ENCODE measurements at regions not wholly inside any gene's neighbourhood (a gene's known extent, or its start where the extent isn't known, plus 50 kb on each side); places are given as distances from the start of the nearest gene placed in this dataset.

DNA sequence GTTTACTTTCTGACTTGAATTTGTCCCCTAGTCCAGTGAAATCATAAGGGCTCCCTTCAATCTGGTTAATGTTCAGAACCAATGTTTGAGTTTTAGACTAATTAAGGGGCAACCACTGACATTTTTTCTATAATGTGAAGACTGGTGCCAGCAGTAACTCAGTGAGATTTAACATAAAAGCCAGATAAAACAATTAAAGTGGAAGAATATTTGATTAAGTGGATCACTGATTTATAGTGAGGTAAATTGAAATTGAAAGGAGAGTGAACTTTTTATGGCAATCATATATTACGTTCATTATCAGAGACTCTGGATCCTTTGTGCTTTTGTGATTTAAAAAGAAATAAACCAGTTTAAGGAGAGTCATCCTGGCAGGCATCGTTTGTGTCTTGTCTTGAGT, 246.8 kb downstream of the GATA3 start:
- no peak for DNase-seq (ENCODE audit: low read depth, low spot score)
- Histone ChIP-seq H3K27ac (ENCODE audit: low read depth, low read length) (no peak overlapping the region), H3K27me3 (ENCODE audit: control insufficient read depth, insufficient read depth, low read length) (no peaks in the 10 kb centered on the region), H3K9me3 (ENCODE audit: control insufficient read depth, insufficient read depth, low read length) (peaks cover 34% of the 10 kb centered on the region), H3K4me3 (ENCODE audit: low read depth, low read length) (no peak overlapping the region)
- CTCF ChIA-PET, result no interaction called here
- TF ChIP-seq, protein P1, sequence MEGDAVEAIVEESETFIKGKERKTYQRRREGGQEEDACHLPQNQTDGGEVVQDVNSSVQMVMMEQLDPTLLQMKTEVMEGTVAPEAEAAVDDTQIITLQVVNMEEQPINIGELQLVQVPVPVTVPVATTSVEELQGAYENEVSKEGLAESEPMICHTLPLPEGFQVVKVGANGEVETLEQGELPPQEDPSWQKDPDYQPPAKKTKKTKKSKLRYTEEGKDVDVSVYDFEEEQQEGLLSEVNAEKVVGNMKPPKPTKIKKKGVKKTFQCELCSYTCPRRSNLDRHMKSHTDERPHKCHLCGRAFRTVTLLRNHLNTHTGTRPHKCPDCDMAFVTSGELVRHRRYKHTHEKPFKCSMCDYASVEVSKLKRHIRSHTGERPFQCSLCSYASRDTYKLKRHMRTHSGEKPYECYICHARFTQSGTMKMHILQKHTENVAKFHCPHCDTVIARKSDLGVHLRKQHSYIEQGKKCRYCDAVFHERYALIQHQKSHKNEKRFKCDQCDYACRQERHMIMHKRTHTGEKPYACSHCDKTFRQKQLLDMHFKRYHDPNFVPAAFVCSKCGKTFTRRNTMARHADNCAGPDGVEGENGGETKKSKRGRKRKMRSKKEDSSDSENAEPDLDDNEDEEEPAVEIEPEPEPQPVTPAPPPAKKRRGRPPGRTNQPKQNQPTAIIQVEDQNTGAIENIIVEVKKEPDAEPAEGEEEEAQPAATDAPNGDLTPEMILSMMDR (IDR thresholded peaks at IDR 0.05; ENCODE audit: low read depth, low read length), result no peak
- POLR2A ChIA-PET, result no interaction called here

DNA sequence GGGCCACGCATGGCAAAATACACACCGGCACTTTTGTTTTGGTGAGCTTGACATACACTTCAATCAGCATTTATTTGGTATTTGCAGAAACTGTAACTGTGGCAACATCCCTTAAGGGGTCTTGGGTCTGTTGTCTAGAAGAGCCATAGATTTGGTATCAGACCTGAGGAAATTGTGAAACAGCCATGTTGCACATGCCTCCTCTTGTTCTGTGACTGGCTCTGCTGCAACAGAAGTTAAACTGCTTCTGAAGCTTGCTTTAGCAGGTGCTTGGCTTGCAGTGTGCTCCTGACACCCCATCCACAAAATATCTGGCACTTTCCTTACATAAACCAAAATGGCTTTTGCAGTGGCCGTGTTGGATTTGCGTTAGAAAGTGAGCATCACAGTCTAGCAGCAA, 247.3 kb downstream of the GATA3 start:
- ChIA-PET CTCF (no interaction called here), POLR2A (no interaction called here)
- Histone ChIP-seq H3K9me3 (ENCODE audit: control insufficient read depth, insufficient read depth, low read length) (peaks cover 29% of the 10 kb centered on the region), H3K27ac (ENCODE audit: low read depth, low read length) (no peak overlapping the region), H3K4me3 (ENCODE audit: low read depth, low read length) (no peak overlapping the region), H3K27me3 (ENCODE audit: control insufficient read depth, insufficient read depth, low read length) (no peaks in the 10 kb centered on the region)
- no peak for DNase-seq (ENCODE audit: low read depth, low spot score)
- TF ChIP-seq, protein P1 (IDR thresholded peaks at IDR 0.05; ENCODE audit: low read depth, low read length), result no peak

- Histone ChIP-seq H3K27ac (ENCODE audit: low read depth, low read length) (no peak overlapping the region), H3K4me3 (ENCODE audit: low read depth, low read length) (no peak overlapping the region), H3K9me3 (ENCODE audit: control insufficient read depth, insufficient read depth, low read length) (peaks cover 27% of the 10 kb centered on the region), H3K27me3 (ENCODE audit: control insufficient read depth, insufficient read depth, low read length) (no peaks in the 10 kb centered on the region)
- ChIA-PET POLR2A (interaction anchor here (0.7 kb wide), 1 partner anchor 430 kb away, joined by 3 read pairs; no protein-coding TSS in a partner anchor), CTCF (no interaction called here)
- no peak for DNase-seq (ENCODE audit: low read depth, low spot score)
- TF ChIP-seq, protein P1 (IDR thresholded peaks at IDR 0.05; ENCODE audit: low read depth, low read length), result no peak
These were observed 248.1 kb downstream of the GATA3 start for GRCh38 chr10:8302565-8302964.

GRCh38 chr10:8304861-8305260, 250.4 kb downstream of the GATA3 start:
- Histone ChIP-seq H3K27me3 (ENCODE audit: control insufficient read depth, insufficient read depth, low read length) (no peaks in the 10 kb centered on the region), H3K9me3 (ENCODE audit: control insufficient read depth, insufficient read depth, low read length) (peaks cover 19% of the 10 kb centered on the region), H3K27ac (ENCODE audit: low read depth, low read length) (no peak overlapping the region), H3K4me3 (ENCODE audit: low read depth, low read length) (no peak overlapping the region)
- ChIA-PET CTCF (no interaction called here), POLR2A (no interaction called here)
- TF ChIP-seq, protein P1 (IDR thresholded peaks at IDR 0.05; ENCODE audit: low read depth, low read length), result no peak
- no peak for DNase-seq (ENCODE audit: low read depth, low spot score)

GRCh38 chr10:8305876-8306652, 251.6 kb downstream of the GATA3 start:
- CTCF ChIA-PET, result no interaction called here
- POLR2A ChIA-PET, result no interaction called here
- no peak overlapping the region for H3K27ac ChIP-seq (ENCODE audit: low read depth, low read length)
- TF ChIP-seq, protein P1 (IDR thresholded peaks at IDR 0.05; ENCODE audit: low read depth, low read length), result no peak
- DNase-seq (ENCODE audit: low read depth, low spot score), result no peak
- H3K9me3 ChIP-seq (ENCODE audit: control insufficient read depth, insufficient read depth, low read length), result peaks cover 19% of the 10 kb centered on the region
- no peak overlapping the region for H3K4me3 ChIP-seq (ENCODE audit: low read depth, low read length)
- no peaks in the 10 kb centered on the region for H3K27me3 ChIP-seq (ENCODE audit: control insufficient read depth, insufficient read depth, low read length)

Data from AG04450 (cell line).